GM10266 (cell line): ENCODE measurements at regions not wholly inside any gene's neighbourhood (a gene's known extent, or its start where the extent isn't known, plus 50 kb on each side); places are given as distances from the start of the nearest gene placed in this dataset.

ENCODE experiments used
- DNase-seq: peaks from one replicate; pipeline ENCODE4 v3.0.0; 2012; ENCODE audit errors: extremely low spot score
- CTCF ChIP-seq: IDR thresholded peaks from 2 replicates; pipeline ENCODE4 v1.5.1; 2012; ENCODE audit warnings: mild to moderate bottlenecking, low read depth; ENCODE audit not compliant: control insufficient read depth, insufficient read depth; ENCODE audit errors: missing control alignments

GRCh38 chr12:43288671-43289425, 263.2 kb downstream of the ADAMTS20 start:
- TF ChIP-seq CTCF = no peak
- DNase-seq = no peak

- TF ChIP-seq CTCF = no peak
- no peak for DNase-seq
Measured at GRCh38 chr12:43287706-43288383, 264.2 kb downstream of the ADAMTS20 start.

GRCh38 chr12:43286986-43287385, 265.0 kb downstream of the ADAMTS20 start:
- no peak for DNase-seq
- TF ChIP-seq CTCF = no peak

GRCh38 chr12:43285159-43285598, 266.8 kb downstream of the ADAMTS20 start:
- no peak for DNase-seq
- no peak for TF ChIP-seq CTCF

GRCh38 chr12:43284486-43285158, 267.4 kb downstream of the ADAMTS20 start:
- no peak for TF ChIP-seq CTCF
- no peak for DNase-seq

GRCh38 chr12:43283206-43283605, 268.8 kb downstream of the ADAMTS20 start:
- no peak for DNase-seq
- TF ChIP-seq CTCF = no peak
